ENCODE measurements at regions not wholly inside any gene's neighbourhood (a gene's known extent, or its start where the extent isn't known, plus 50 kb on each side); places are given as distances from the start of the nearest gene placed in this dataset.

DNA sequence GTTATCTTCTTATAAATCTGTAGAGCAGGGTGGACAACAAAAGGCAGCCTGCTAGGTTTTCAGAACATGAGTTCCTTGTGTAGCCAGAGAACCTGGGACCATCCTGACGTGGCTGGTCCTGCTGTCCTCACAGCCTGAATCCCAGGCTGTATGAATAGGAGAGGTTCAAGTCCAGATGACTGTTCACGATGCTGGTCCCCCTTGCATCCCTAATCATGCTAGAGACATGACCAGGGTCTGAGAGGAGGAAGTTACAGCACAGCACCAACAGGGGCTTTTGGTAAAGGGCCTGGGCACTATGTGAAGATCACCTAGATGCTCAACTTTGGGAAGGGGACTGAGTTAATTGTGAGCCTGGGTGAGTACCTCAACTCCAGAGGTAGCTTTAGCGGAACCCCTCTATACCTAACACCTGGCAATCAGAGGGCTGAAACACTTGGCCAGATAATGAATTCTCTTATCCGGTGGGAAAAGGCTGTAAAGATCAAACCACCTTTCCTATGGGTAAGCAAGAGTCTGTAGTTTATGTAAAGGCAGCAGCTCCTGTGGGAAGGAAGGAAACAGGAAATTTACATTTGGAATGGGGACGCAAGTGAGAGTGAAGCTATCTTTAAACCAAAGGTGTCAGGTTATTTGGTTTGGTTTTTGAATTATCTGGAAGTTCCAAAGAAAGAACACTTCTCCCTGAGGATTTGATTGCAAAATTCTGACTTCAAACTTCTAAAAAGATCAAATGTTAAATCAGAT is 112.8 kb downstream of the DAD1 start:
- ATAC-seq = no peak
- TF ChIP-seq TCF4 (CRISPR knock-in tag; IDR thresholded peaks at IDR 0.05; ENCODE audit: borderline replicate concordance) (no peak), PPARA (CRISPR knock-in tag; IDR thresholded peaks at IDR 0.05; ENCODE audit: borderline replicate concordance) (no peak), ARNTL (CRISPR knock-in tag; IDR thresholded peaks at IDR 0.05; ENCODE audit: borderline replicate concordance, low read depth) (no peak), BACH2 (CRISPR knock-in tag; IDR thresholded peaks at IDR 0.05; ENCODE audit: borderline replicate concordance) (no peak), ZNF8 (CRISPR knock-in tag; IDR thresholded peaks at IDR 0.05) (no peak), CSDC2 (CRISPR knock-in tag; IDR thresholded peaks at IDR 0.05) (no peak), ZNF70 (CRISPR knock-in tag; IDR thresholded peaks at IDR 0.05) (no peak), ZFP30 (CRISPR knock-in tag; IDR thresholded peaks at IDR 0.05) (no peak), GLIS3 (CRISPR knock-in tag; IDR thresholded peaks at IDR 0.05) (no peak), ZFP3 (CRISPR knock-in tag; IDR thresholded peaks at IDR 0.05) (no peak), CREB5 (CRISPR knock-in tag; IDR thresholded peaks at IDR 0.05; ENCODE audit: low read depth) (no peak), TOX (CRISPR knock-in tag; IDR thresholded peaks at IDR 0.05; ENCODE audit: borderline replicate concordance) (no peak), ESRRG (CRISPR knock-in tag; IDR thresholded peaks at IDR 0.05) (no peak), RARB (CRISPR knock-in tag; IDR thresholded peaks at IDR 0.05) (no peak)
- TF ChIP-seq, protein P1, sequence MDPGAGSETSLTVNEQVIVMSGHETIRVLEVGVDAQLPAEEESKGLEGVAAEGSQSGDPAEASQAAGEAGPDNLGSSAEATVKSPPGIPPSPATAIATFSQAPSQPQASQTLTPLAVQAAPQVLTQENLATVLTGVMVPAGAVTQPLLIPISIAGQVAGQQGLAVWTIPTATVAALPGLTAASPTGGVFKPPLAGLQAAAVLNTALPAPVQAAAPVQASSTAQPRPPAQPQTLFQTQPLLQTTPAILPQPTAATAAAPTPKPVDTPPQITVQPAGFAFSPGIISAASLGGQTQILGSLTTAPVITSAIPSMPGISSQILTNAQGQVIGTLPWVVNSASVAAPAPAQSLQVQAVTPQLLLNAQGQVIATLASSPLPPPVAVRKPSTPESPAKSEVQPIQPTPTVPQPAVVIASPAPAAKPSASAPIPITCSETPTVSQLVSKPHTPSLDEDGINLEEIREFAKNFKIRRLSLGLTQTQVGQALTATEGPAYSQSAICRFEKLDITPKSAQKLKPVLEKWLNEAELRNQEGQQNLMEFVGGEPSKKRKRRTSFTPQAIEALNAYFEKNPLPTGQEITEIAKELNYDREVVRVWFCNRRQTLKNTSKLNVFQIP (CRISPR knock-in tag; IDR thresholded peaks at IDR 0.05; ENCODE audit: borderline replicate concordance, low read depth) = no peak

DNA sequence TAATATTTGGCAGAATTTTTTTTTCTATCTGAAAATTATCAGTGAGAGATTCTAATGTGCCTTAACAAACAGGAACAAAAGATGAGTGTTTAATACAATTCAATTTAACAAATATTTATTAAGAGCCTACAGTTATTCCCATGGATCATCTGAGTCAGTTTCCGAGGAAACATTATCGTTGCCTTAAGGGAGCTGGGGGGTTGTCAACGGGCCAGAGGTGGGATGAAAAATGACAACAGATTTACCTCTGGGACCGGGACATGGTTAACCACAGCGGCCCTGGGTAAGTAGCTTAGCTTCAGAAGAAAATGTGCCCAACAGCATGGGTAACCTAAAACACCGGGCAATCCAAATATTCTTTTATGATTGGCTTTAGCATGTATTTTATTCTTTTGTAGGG is 113.6 kb downstream of the DAD1 start:
- ATAC-seq = no peak
- TF ChIP-seq TOX (CRISPR knock-in tag; IDR thresholded peaks at IDR 0.05; ENCODE audit: borderline replicate concordance) = no peak
- no peak for TF ChIP-seq ARNTL (CRISPR knock-in tag; IDR thresholded peaks at IDR 0.05; ENCODE audit: borderline replicate concordance, low read depth)
- no peak for TF ChIP-seq OSR1 (CRISPR knock-in tag; IDR thresholded peaks at IDR 0.05)
- no peak for TF ChIP-seq ZC3H10 (CRISPR knock-in tag; IDR thresholded peaks at IDR 0.05)
- no peak for TF ChIP-seq CSDC2 (CRISPR knock-in tag; IDR thresholded peaks at IDR 0.05)
- no peak for TF ChIP-seq PPARA (CRISPR knock-in tag; IDR thresholded peaks at IDR 0.05; ENCODE audit: borderline replicate concordance)
- no peak for TF ChIP-seq ZNF70 (CRISPR knock-in tag; IDR thresholded peaks at IDR 0.05)
- no peak for TF ChIP-seq BACH2 (CRISPR knock-in tag; IDR thresholded peaks at IDR 0.05; ENCODE audit: borderline replicate concordance)
- no peak for TF ChIP-seq ZNF8 (CRISPR knock-in tag; IDR thresholded peaks at IDR 0.05)
- TF ChIP-seq, protein P2, sequence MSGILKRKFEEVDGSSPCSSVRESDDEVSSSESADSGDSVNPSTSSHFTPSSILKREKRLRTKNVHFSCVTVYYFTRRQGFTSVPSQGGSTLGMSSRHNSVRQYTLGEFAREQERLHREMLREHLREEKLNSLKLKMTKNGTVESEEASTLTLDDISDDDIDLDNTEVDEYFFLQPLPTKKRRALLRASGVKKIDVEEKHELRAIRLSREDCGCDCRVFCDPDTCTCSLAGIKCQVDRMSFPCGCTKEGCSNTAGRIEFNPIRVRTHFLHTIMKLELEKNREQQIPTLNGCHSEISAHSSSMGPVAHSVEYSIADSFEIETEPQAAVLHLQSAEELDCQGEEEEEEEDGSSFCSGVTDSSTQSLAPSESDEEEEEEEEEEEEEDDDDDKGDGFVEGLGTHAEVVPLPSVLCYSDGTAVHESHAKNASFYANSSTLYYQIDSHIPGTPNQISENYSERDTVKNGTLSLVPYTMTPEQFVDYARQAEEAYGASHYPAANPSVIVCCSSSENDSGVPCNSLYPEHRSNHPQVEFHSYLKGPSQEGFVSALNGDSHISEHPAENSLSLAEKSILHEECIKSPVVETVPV (CRISPR knock-in tag; IDR thresholded peaks at IDR 0.05) = no peak
- TF ChIP-seq ZNF565 (CRISPR knock-in tag; conservative IDR thresholded peaks at IDR 0.05; ENCODE audit: low read depth) = no peak
- TF ChIP-seq ESRRG (CRISPR knock-in tag; IDR thresholded peaks at IDR 0.05) = no peak
- TF ChIP-seq, protein P3, sequence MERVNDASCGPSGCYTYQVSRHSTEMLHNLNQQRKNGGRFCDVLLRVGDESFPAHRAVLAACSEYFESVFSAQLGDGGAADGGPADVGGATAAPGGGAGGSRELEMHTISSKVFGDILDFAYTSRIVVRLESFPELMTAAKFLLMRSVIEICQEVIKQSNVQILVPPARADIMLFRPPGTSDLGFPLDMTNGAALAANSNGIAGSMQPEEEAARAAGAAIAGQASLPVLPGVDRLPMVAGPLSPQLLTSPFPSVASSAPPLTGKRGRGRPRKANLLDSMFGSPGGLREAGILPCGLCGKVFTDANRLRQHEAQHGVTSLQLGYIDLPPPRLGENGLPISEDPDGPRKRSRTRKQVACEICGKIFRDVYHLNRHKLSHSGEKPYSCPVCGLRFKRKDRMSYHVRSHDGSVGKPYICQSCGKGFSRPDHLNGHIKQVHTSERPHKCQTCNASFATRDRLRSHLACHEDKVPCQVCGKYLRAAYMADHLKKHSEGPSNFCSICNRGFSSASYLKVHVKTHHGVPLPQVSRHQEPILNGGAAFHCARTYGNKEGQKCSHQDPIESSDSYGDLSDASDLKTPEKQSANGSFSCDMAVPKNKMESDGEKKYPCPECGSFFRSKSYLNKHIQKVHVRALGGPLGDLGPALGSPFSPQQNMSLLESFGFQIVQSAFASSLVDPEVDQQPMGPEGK (CRISPR knock-in tag; IDR thresholded peaks at IDR 0.05; ENCODE audit: borderline replicate concordance) = no peak
- TF ChIP-seq ISL1 (CRISPR knock-in tag; IDR thresholded peaks at IDR 0.05) = no peak

GRCh38 chr14:22474730-22475351 is 114.2 kb downstream of the DAD1 start:
- ATAC-seq = no peak
- TF ChIP-seq ZFP30 (CRISPR knock-in tag; IDR thresholded peaks at IDR 0.05) (no peak), ESRRG (CRISPR knock-in tag; IDR thresholded peaks at IDR 0.05) (no peak), BACH2 (CRISPR knock-in tag; IDR thresholded peaks at IDR 0.05; ENCODE audit: borderline replicate concordance) (no peak), CREB5 (CRISPR knock-in tag; IDR thresholded peaks at IDR 0.05; ENCODE audit: low read depth) (no peak), PPARA (CRISPR knock-in tag; IDR thresholded peaks at IDR 0.05; ENCODE audit: borderline replicate concordance) (no peak), ZNF565 (CRISPR knock-in tag; conservative IDR thresholded peaks at IDR 0.05; ENCODE audit: low read depth) (no peak), ARNTL (CRISPR knock-in tag; IDR thresholded peaks at IDR 0.05; ENCODE audit: borderline replicate concordance, low read depth) (no peak), ISL1 (CRISPR knock-in tag; IDR thresholded peaks at IDR 0.05) (no peak), ZNF70 (CRISPR knock-in tag; IDR thresholded peaks at IDR 0.05) (no peak), ZC3H10 (CRISPR knock-in tag; IDR thresholded peaks at IDR 0.05) (no peak), TSHZ2 (CRISPR knock-in tag; IDR thresholded peaks at IDR 0.05) (no peak), OSR1 (CRISPR knock-in tag; IDR thresholded peaks at IDR 0.05) (no peak), ZFP3 (CRISPR knock-in tag; IDR thresholded peaks at IDR 0.05) (no peak)
- TF ChIP-seq, protein P3 (CRISPR knock-in tag; IDR thresholded peaks at IDR 0.05; ENCODE audit: borderline replicate concordance) = no peak
